Fibroblast of mammary gland (primary cell): ENCODE measurements at regions not wholly inside any gene's neighbourhood (a gene's known extent, or its start where the extent isn't known, plus 50 kb on each side); places are given as distances from the start of the nearest gene placed in this dataset.
"Not testable (repeated sequence)": the region's sequence is repeated elsewhere in the genome, so short reads cannot be mapped to it uniquely, and the experiment has no call there.

ENCODE experiments used
- DNase-seq: peaks from one replicate; pipeline ENCODE4 v3.0.0-alpha.2; 2010; ENCODE audit warnings: low read depth
- H3K4me3 ChIP-seq: 2 replicates; pipeline ENCODE4 v1.5.1; 2011; ENCODE audit warnings: low read depth, mild to moderate bottlenecking, low read length, moderate library complexity; ENCODE audit not compliant: control insufficient read depth
- CTCF ChIP-seq: conservative IDR thresholded peaks from 2 replicates; pipeline ENCODE4 v1.5.1; 2011; ENCODE audit warnings: low read depth, low read length, inconsistent platforms; ENCODE audit not compliant: control insufficient read depth, insufficient read depth

GRCh38 chr3:20528180-20528770, 342.3 kb upstream of the SGO1 start:
- H3K4me3 ChIP-seq: no peak overlapping the region
- no peak for TF ChIP-seq CTCF
- DNase-seq: no peak

- no peak for DNase-seq
- TF ChIP-seq CTCF: no peak
- no peak overlapping the region for H3K4me3 ChIP-seq
These were observed 341.4 kb upstream of the SGO1 start for GRCh38 chr3:20527368-20527767.

GRCh38 chr3:20524328-20524727, 338.3 kb upstream of the SGO1 start:
- no peak overlapping the region for H3K4me3 ChIP-seq
- no peak for TF ChIP-seq CTCF
- no peak for DNase-seq

GRCh38 chr3:20523293-20523692, 337.3 kb upstream of the SGO1 start:
- TF ChIP-seq CTCF: no peak
- H3K4me3 ChIP-seq: no peak overlapping the region
- DNase-seq: no peak

- H3K4me3 ChIP-seq, DNase-seq: not testable (repeated sequence)
These were observed 331.3 kb upstream of the SGO1 start for GRCh38 chr3:20517316-20517715.

- no peak for DNase-seq
- TF ChIP-seq CTCF: no peak
- H3K4me3 ChIP-seq: no peak overlapping the region
These were observed 330.3 kb upstream of the SGO1 start for GRCh38 chr3:20516311-20516710.

GRCh38 chr3:20515834-20516233, 329.8 kb upstream of the SGO1 start:
- DNase-seq: no peak
- no peak overlapping the region for H3K4me3 ChIP-seq
- no peak for TF ChIP-seq CTCF
